ENCODE measurements at regions not wholly inside any gene's neighbourhood (a gene's known extent, or its start where the extent isn't known, plus 50 kb on each side); places are given as distances from the start of the nearest gene placed in this dataset.
"Not testable (repeated sequence)": the region's sequence is repeated elsewhere in the genome, so short reads cannot be mapped to it uniquely, and the experiment has no call there.

GRCh38 chr3:177792311-177793030, 595.2 kb upstream of the TBL1XR1 start:
- Histone ChIP-seq H3K4me1 (no peaks in the 10 kb centered on the region), H3K27ac (no peak overlapping the region), H3K9me3 (no peaks in the 10 kb centered on the region), H3K36me3 (no peaks in the 10 kb centered on the region), H3K4me3 (no peak overlapping the region), H3K27me3 (no peaks in the 10 kb centered on the region)
- no peak for DNase-seq (ENCODE audit: low spot score in 2 of 2)
- 84% methylated on average over 6 of the region's 6 CpGs for WGBS
- TF ChIP-seq POLR2A (IDR thresholded peaks at IDR 0.05) (no peak), CTCF (IDR thresholded peaks at IDR 0.05) (no peak), POLR2AphosphoS5 (IDR thresholded peaks at IDR 0.05) (no peak), EP300 (IDR thresholded peaks at IDR 0.05) (no peak)

GRCh38 chr3:177793451-177793850, 596.2 kb upstream of the TBL1XR1 start:
- no peaks in the 10 kb centered on the region for H3K4me1 ChIP-seq
- TF ChIP-seq POLR2AphosphoS5 (IDR thresholded peaks at IDR 0.05), result no peak
- no peak for TF ChIP-seq EP300 (IDR thresholded peaks at IDR 0.05)
- no peak for TF ChIP-seq POLR2A (IDR thresholded peaks at IDR 0.05)
- TF ChIP-seq CTCF (IDR thresholded peaks at IDR 0.05), result no peak
- 82% methylated on average over 3 of the region's 3 CpGs for WGBS
- DNase-seq (ENCODE audit: low spot score in 2 of 2), result no peak
- no peaks in the 10 kb centered on the region for H3K36me3 ChIP-seq
- no peak overlapping the region for H3K4me3 ChIP-seq
- H3K9me3 ChIP-seq, result no peaks in the 10 kb centered on the region
- H3K27ac ChIP-seq, result no peak overlapping the region
- H3K27me3 ChIP-seq, result no peaks in the 10 kb centered on the region

- no peak for DNase-seq (ENCODE audit: low spot score in 2 of 2)
- TF ChIP-seq EP300 (IDR thresholded peaks at IDR 0.05) (no peak), CTCF (IDR thresholded peaks at IDR 0.05) (no peak), POLR2A (IDR thresholded peaks at IDR 0.05) (no peak), POLR2AphosphoS5 (IDR thresholded peaks at IDR 0.05) (no peak)
- H3K4me1 ChIP-seq, result no peaks in the 10 kb centered on the region
- no peaks in the 10 kb centered on the region for H3K36me3 ChIP-seq
- H3K4me3 ChIP-seq, result no peak overlapping the region
- H3K9me3 ChIP-seq, result no peaks in the 10 kb centered on the region
- 74% methylated on average over 1 of the region's 1 CpG for WGBS
- no peaks in the 10 kb centered on the region for H3K27me3 ChIP-seq
- no peak overlapping the region for H3K27ac ChIP-seq
Observed at GRCh38 chr3:177795216-177795615, 597.9 kb upstream of the TBL1XR1 start.

GRCh38 chr3:177795859-177796258, 598.6 kb upstream of the TBL1XR1 start:
- TF ChIP-seq POLR2A (IDR thresholded peaks at IDR 0.05) (no peak), POLR2AphosphoS5 (IDR thresholded peaks at IDR 0.05) (no peak), CTCF (IDR thresholded peaks at IDR 0.05) (no peak), EP300 (IDR thresholded peaks at IDR 0.05) (no peak)
- Histone ChIP-seq H3K27me3 (no peaks in the 10 kb centered on the region), H3K4me3 (no peak overlapping the region), H3K36me3 (no peaks in the 10 kb centered on the region), H3K27ac (no peak overlapping the region), H3K9me3 (no peaks in the 10 kb centered on the region), H3K4me1 (no peaks in the 10 kb centered on the region)
- no peak for DNase-seq (ENCODE audit: low spot score in 2 of 2)

- not testable (repeated sequence) for H3K4me1 ChIP-seq; H3K4me3 ChIP-seq; H3K36me3 ChIP-seq; H3K27ac ChIP-seq; H3K9me3 ChIP-seq; DNase-seq (ENCODE audit: low spot score in 2 of 2); H3K27me3 ChIP-seq
- WGBS, result 89% methylated on average over 3 of the region's 3 CpGs
Observed at GRCh38 chr3:177800147-177800546, 602.9 kb upstream of the TBL1XR1 start.

- Histone ChIP-seq H3K4me1 (no peaks in the 10 kb centered on the region), H3K27me3 (no peaks in the 10 kb centered on the region), H3K9me3 (no peaks in the 10 kb centered on the region), H3K27ac (no peak overlapping the region), H3K4me3 (no peak overlapping the region), H3K36me3 (no peaks in the 10 kb centered on the region)
- TF ChIP-seq POLR2AphosphoS5 (IDR thresholded peaks at IDR 0.05), result no peak
- no peak for TF ChIP-seq EP300 (IDR thresholded peaks at IDR 0.05)
- no peak for TF ChIP-seq POLR2A (IDR thresholded peaks at IDR 0.05)
- no peak for TF ChIP-seq CTCF (IDR thresholded peaks at IDR 0.05)
- DNase-seq (ENCODE audit: low spot score in 2 of 2), result no peak
- 89% methylated on average over 3 of the region's 3 CpGs for WGBS
Observed at GRCh38 chr3:177800561-177800960, 603.3 kb upstream of the TBL1XR1 start.
